ENCODE measurements at regions not wholly inside any gene's neighbourhood (a gene's known extent, or its start where the extent isn't known, plus 50 kb on each side); places are given as distances from the start of the nearest gene placed in this dataset.

- no peak for TF ChIP-seq SKIL (IDR thresholded peaks at IDR 0.05; ENCODE audit: low read depth, poor library complexity, severe bottlenecking)
Measured at GRCh38 chr1:10856863-10857598, 60.6 kb upstream of the CASZ1 start (continued).

- Histone ChIP-seq H3K27me3 (replicated peaks in 1 of 2; ENCODE audit: control insufficient read depth in 2 of 2, insufficient read depth in 2 of 2, low read length in 1 of 2) (no peaks in the 10 kb centered on the region; a peak in 1 of 4 replicates), H3K79me2 (ENCODE audit: control insufficient read depth, insufficient read depth, low read length) (no peaks in the 10 kb centered on the region), H3K9ac (ENCODE audit: control insufficient read depth, insufficient read depth, low read length) (no peak overlapping the region), H3K36me3 (ENCODE audit: control insufficient read depth in 2 of 2, insufficient read depth in 2 of 2, low read length in 1 of 2) (no peaks in the 10 kb centered on the region), H3K9me3 (replicated peaks; ENCODE audit: control insufficient read depth, insufficient read depth, low read length) (peaks cover 2% of the 10 kb centered on the region; the same call in 1 of the 3 replicates), H3K27ac (ENCODE audit: control insufficient read depth, insufficient read depth) (no peak overlapping the region), H3K4me2 (ENCODE audit: control insufficient read depth, insufficient read depth) (no peak overlapping the region), H3K4me3 (no peak overlapping the region), H2AFZ (ENCODE audit: control insufficient read depth, low read depth, low read length) (no peak overlapping the region), H3K4me1 (ENCODE audit: control insufficient read depth, insufficient read depth, low read length) (no peaks in the 10 kb centered on the region), H4K20me1 (ENCODE audit: control insufficient read depth, insufficient read depth) (no peaks in the 10 kb centered on the region)
- no TSS peak for BruUV-seq (replicated peaks)
- TF ChIP-seq STAT1 (conservative IDR thresholded peaks at IDR 0.05) (no peak), EP300 (IDR thresholded peaks at IDR 0.05; ENCODE audit: borderline replicate concordance in 1 of 2, control insufficient read depth in 1 of 2, low read depth in 2 of 2, low read length in 2 of 2) (no peak), RB1 (IDR thresholded peaks at IDR 0.05; ENCODE audit: borderline replicate concordance) (no peak), SMARCA5 (IDR thresholded peaks at IDR 0.05) (no peak), KDM1A (IDR thresholded peaks at IDR 0.05; ENCODE audit: borderline replicate concordance) (no peak), SUPT20H (IDR thresholded peaks at IDR 0.05; ENCODE audit: borderline replicate concordance, control insufficient read depth, low read depth, low read length) (no peak), IKZF1 (conservative IDR thresholded peaks at IDR 0.05) (no peak), HDAC6 (IDR thresholded peaks at IDR 0.05; ENCODE audit: unreplicated experiment) (no peak), CBX3 (IDR thresholded peaks at IDR 0.05; ENCODE audit: borderline replicate concordance, low read depth) (no peak), NFIC (IDR thresholded peaks at IDR 0.05; ENCODE audit: low read depth, low read length) (no peak), STAT3 (IDR thresholded peaks at IDR 0.05; ENCODE audit: low read depth, low read length) (no peak), ZBTB33 (IDR thresholded peaks at IDR 0.05) (no peak), TARDBP (IDR thresholded peaks at IDR 0.05; ENCODE audit: borderline replicate concordance) (no peak)
- FAIRE-seq (no peak), ATAC-seq (no peak), DNase-seq (ENCODE audit: low read depth, low spot score) (no peak)
- SMC1A ChIA-PET (ENCODE audit: uncharacterized antibody, unreplicated experiment): no interaction called here
- RAD21 ChIA-PET (ENCODE audit: unreplicated experiment): no interaction called here
- CTCF ChIA-PET: no interaction called here
- WGBS (ENCODE audit: insufficient coverage, insufficient replicate concordance, low lambda C conversion rate, missing lambda C conversion rate): 43% methylated on average over 10 of the region's 11 CpGs
- in situ Hi-C loops (cut with MboI) (no loop called here), intact Hi-C loops (cut with micrococcal nuclease; ENCODE audit: unreplicated experiment) (no loop called here)
- POLR2A ChIA-PET: no interaction called here
Measured at GRCh38 chr1:10857687-10858086, 61.2 kb upstream of the CASZ1 start.

All from GM12878 (cell line).